Hematopoietic multipotent progenitor cell (in vitro differentiated cells): ENCODE measurements at regions not wholly inside any gene's neighbourhood (a gene's known extent, or its start where the extent isn't known, plus 50 kb on each side); places are given as distances from the start of the nearest gene placed in this dataset.
"Not testable (repeated sequence)": the region's sequence is repeated elsewhere in the genome, so short reads cannot be mapped to it uniquely, and the experiment has no call there.

Experiments used
- DNase-seq, 3 donors: peaks; one replicate each; pipeline ENCODE4 v3.0.0-alpha.2; 2011 to 2015; ENCODE audit warnings: low read depth in 2 of 3, low spot score in 2 of 3

- DNase-seq = no peak
Observed at GRCh38 chr7:9029681-9030530, 596.5 kb downstream of the NXPH1 start.

GRCh38 chr7:9030976-9031375, 597.6 kb downstream of the NXPH1 start:
- no peak for DNase-seq

- DNase-seq = no peak
Observed at GRCh38 chr7:9031386-9031785, 598.0 kb downstream of the NXPH1 start.

- DNase-seq = no peak
Observed at GRCh38 chr7:9036080-9036479, 602.7 kb downstream of the NXPH1 start.

- DNase-seq = no peak
Observed at GRCh38 chr7:9071160-9071762, 637.9 kb downstream of the NXPH1 start.

GRCh38 chr7:9075774-9076173, 642.4 kb downstream of the NXPH1 start:
- not testable (repeated sequence) for DNase-seq

- no peak for DNase-seq
Observed at GRCh38 chr7:9082203-9082602, 648.8 kb downstream of the NXPH1 start.

- DNase-seq = no peak
Observed at GRCh38 chr7:9083837-9084236, 650.4 kb downstream of the NXPH1 start.

- DNase-seq = no peak
Observed at GRCh38 chr7:9091282-9091681, 657.9 kb downstream of the NXPH1 start.

- DNase-seq = no peak
Observed at GRCh38 chr7:9097565-9098060, 664.2 kb downstream of the NXPH1 start.

GRCh38 chr7:9100289-9100688, 666.9 kb downstream of the NXPH1 start:
- DNase-seq = no peak

- DNase-seq = no peak
Observed at GRCh38 chr7:9102846-9103245, 669.4 kb downstream of the NXPH1 start.

GRCh38 chr7:9106747-9107146, 673.3 kb downstream of the NXPH1 start:
- DNase-seq = no peak

GRCh38 chr7:9120331-9120730, 686.9 kb downstream of the NXPH1 start:
- DNase-seq = no peak

GRCh38 chr7:9124320-9124719, 690.9 kb downstream of the NXPH1 start:
- DNase-seq = no peak

- no peak for DNase-seq
Observed at GRCh38 chr7:9125246-9125645, 691.8 kb downstream of the NXPH1 start.

- DNase-seq = no peak
Observed at GRCh38 chr7:9127901-9128300, 694.5 kb downstream of the NXPH1 start.

- no peak for DNase-seq
Observed at GRCh38 chr7:9148687-9149086, 715.3 kb downstream of the NXPH1 start.

- no peak for DNase-seq
Observed at GRCh38 chr7:9149499-9150082, 716.2 kb downstream of the NXPH1 start.

- not testable (repeated sequence) for DNase-seq
Observed at GRCh38 chr7:9163691-9164090, 730.3 kb downstream of the NXPH1 start.

- no peak for DNase-seq
Observed at GRCh38 chr7:9175871-9176270, 742.5 kb downstream of the NXPH1 start.

- DNase-seq = no peak
Observed at GRCh38 chr7:9181356-9181755, 747.9 kb downstream of the NXPH1 start.
